Testis (tissue), 2 donors: ENCODE measurements at regions not wholly inside any gene's neighbourhood (a gene's known extent, or its start where the extent isn't known, plus 50 kb on each side); places are given as distances from the start of the nearest gene placed in this dataset.
A peak's percentile ranks its signal among the peaks of the same experiment; 100 is the strongest.

Experiments
- DNase-seq: peaks from one replicate; pipeline ENCODE4 v3.0.0-alpha.2; 2019
- H3K27ac ChIP-seq, 2 donors: fragments of 200-600 bp; sonication (generic); one replicate each; pipeline ENCODE4 v1.5.1; 2019
- H3K27me3 ChIP-seq: fragments of 200-600 bp; sonication (generic); one replicate; pipeline ENCODE4 v1.5.1; 2019
- H3K36me3 ChIP-seq: fragments of 200-600 bp; sonication (generic); one replicate; pipeline ENCODE4 v1.5.1; 2017; ENCODE audit warnings: low read depth; ENCODE audit errors: missing control alignments
- H3K4me1 ChIP-seq: fragments of 200-600 bp; sonication (generic); one replicate; pipeline ENCODE4 v1.5.1; 2019
- H3K4me3 ChIP-seq, 2 donors: fragments of 200-600 bp; sonication (generic); one replicate each; pipeline ENCODE4 v1.5.1; 2017 to 2019
- H3K9me3 ChIP-seq: fragments of 200-600 bp; sonication (generic); one replicate; pipeline ENCODE4 v1.5.1; 2017
- POLR2A ChIP-seq: fragments of 450-650 bp; IDR thresholded peaks from one replicate; pipeline ENCODE4 v1.6.1; 2017; ENCODE audit warnings: antibody characterized with exemption, mild to moderate bottlenecking, moderate library complexity
- WGBS, 2 donors: methylation state at CpG; one replicate each; pipeline ENCODE4 v1.1.5; 2018; 5-methylcytosine and 5-hydroxymethylcytosine counted together
- intact Hi-C: fragments of 100-400 bp; cut with DNase I; formaldehyde crosslinking; loops from one replicate; pipeline ENCODE4 v1.15.1; 2023; ENCODE audit warnings: low total_unique reads
- TF ChIP-seq, protein P1 (sequence below), 3 experiments: fragments of 450-650 bp in 2 of 3; fragments of 200-600 bp in 1 of 3; sonication (generic) in 1 of 3; IDR thresholded peaks; one replicate each; pipeline ENCODE4 v1.5.1; 2016 to 2019; ENCODE audit warnings: antibody characterized with exemption in 3 of 3, mild to moderate bottlenecking in 2 of 3, moderate library complexity in 1 of 3

DNA sequence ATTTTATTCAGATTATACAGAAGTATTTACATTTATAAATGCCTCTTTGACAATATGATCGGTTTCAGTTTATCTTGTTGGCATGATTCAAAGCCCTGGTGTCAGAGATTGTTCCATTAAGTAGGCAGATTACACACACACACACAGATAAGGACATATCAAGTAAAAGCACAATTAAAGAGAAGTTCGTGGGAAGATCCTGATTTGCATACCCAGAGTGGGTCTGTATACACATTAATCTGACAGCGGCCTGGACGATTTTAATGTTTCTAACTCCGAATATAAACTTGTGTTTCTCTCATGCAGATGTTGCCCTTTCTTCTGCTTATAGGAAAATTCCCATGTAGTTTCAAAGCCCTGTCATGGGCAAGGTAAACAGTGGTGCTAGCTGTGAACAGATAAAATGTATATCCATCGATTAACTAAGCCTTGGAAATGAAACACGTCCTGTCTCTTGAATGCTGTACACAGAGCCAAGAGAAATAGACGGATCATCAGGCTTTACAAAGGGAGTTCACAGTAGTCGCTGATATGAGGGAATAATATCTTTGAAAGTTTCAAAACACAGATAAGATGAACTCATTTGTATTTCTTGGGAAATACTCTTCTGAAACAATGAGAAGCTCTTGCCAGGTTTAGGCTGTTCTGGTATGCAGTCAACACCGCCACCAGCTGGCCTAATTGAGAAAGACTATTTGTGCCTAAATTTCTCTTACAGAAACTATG is 108.2 kb upstream of the GMDS start:
- no peaks in the 10 kb centered on the region for H3K4me1 ChIP-seq
- H3K4me3 ChIP-seq, result no peak overlapping the region
- intact Hi-C loops, result no loop called here
- no peaks in the 10 kb centered on the region for H3K27me3 ChIP-seq
- no peak overlapping the region for H3K27ac ChIP-seq
- 44 to 57% methylated on average over 10 of the region's 10 CpGs for WGBS, 2 donors
- H3K9me3 ChIP-seq, result no peaks in the 10 kb centered on the region
- H3K36me3 ChIP-seq, result no peaks in the 10 kb centered on the region
- DNase-seq, result peak; percentile 84
- TF ChIP-seq POLR2A, result no peak
- TF ChIP-seq, protein P1, sequence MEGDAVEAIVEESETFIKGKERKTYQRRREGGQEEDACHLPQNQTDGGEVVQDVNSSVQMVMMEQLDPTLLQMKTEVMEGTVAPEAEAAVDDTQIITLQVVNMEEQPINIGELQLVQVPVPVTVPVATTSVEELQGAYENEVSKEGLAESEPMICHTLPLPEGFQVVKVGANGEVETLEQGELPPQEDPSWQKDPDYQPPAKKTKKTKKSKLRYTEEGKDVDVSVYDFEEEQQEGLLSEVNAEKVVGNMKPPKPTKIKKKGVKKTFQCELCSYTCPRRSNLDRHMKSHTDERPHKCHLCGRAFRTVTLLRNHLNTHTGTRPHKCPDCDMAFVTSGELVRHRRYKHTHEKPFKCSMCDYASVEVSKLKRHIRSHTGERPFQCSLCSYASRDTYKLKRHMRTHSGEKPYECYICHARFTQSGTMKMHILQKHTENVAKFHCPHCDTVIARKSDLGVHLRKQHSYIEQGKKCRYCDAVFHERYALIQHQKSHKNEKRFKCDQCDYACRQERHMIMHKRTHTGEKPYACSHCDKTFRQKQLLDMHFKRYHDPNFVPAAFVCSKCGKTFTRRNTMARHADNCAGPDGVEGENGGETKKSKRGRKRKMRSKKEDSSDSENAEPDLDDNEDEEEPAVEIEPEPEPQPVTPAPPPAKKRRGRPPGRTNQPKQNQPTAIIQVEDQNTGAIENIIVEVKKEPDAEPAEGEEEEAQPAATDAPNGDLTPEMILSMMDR (IDR thresholded peaks at IDR 0.05), result peak; percentile 66 to 88 (median 85)

DNA sequence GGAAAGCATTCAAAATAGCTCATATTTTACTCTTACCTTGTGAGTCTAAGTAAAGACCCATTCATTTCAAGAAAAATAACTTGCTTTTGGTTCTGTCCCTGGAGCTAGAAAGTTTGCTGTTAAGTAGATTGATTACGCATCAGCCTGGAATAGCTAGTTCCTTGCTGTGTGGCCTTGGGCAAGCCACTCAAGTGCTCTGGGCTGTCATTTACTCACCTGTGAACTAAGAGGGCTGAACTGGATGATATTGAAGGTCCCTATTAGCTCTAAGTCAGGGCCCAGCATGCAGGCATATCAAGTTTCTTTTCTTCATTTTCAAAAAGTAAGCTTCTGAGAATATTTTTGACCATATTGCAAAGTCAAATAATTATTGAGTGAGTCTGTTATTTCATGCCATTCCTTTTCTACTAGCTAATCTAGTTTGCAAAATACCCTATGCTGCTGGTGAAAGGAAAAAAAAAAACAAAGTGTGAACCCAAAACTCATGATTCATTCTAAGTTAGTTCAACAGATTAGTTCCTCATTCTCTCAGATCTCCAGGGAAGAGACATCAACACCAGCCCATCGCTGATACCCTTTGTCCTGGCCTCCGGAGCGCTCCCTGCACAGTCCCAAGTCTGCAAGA is 106.5 kb upstream of the GMDS start:
- 90 to 95% methylated on average over 4 of the region's 4 CpGs for WGBS, 2 donors
- DNase-seq, result no peak
- Histone ChIP-seq H3K4me1 (no peaks in the 10 kb centered on the region), H3K36me3 (no peaks in the 10 kb centered on the region), H3K4me3 (no peak overlapping the region), H3K27me3 (no peaks in the 10 kb centered on the region), H3K9me3 (no peaks in the 10 kb centered on the region), H3K27ac (no peak overlapping the region)
- intact Hi-C loops, result no loop called here
- no peak for TF ChIP-seq POLR2A
- TF ChIP-seq, protein P1 (IDR thresholded peaks at IDR 0.05), result no peak

DNA sequence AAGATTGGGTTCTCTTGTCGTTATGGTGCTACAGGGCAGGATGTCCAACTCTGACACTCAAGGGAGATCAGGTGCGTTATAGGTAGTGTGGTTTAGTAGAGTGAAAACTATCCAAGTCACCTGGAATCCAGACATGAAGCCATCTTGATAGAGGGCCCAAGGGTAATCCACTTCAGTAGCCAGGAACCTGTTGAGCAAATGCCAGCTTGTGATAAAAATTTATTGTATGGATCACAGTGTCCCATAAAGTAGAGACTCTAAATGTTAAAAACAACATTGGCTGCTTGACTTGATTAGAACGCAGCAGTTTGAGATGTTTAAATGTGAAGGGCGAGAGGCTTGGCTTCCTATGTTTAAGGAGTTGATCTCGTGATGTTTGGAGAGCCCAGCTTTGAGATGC is 105.7 kb upstream of the GMDS start:
- H3K4me3 ChIP-seq, result no peak overlapping the region
- WGBS, 2 donors, result 96 to 98% methylated on average over 5 of the region's 5 CpGs
- intact Hi-C loops, result no loop called here
- H3K4me1 ChIP-seq, result no peaks in the 10 kb centered on the region
- H3K36me3 ChIP-seq, result no peaks in the 10 kb centered on the region
- H3K27ac ChIP-seq, result no peak overlapping the region
- no peaks in the 10 kb centered on the region for H3K9me3 ChIP-seq
- TF ChIP-seq, protein P1 (IDR thresholded peaks at IDR 0.05), result no peak
- TF ChIP-seq POLR2A, result no peak
- no peaks in the 10 kb centered on the region for H3K27me3 ChIP-seq
- DNase-seq, result no peak

DNA sequence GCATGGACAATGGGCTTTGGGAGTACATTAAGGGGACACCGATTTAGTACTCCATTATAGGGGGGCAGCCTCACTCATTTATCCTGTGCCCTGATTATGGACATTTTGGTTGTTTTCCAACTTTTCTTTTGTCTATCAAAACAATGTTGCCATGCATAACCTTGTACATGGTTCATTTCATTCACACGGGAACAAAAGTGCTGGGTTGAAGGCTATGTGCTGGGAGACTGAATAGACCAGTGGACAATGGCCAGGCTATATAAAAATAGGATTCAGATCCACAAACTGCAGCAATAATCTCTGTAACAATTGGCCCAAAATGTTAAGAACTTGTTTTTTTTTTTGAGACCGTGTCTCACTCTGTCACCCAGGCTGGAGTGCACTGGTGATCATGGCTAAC is 100.7 kb upstream of the GMDS start:
- H3K4me1 ChIP-seq, result no peaks in the 10 kb centered on the region
- TF ChIP-seq POLR2A, result no peak
- TF ChIP-seq, protein P1 (IDR thresholded peaks at IDR 0.05), result no peak
- H3K27me3 ChIP-seq, result no peaks in the 10 kb centered on the region
- no peak overlapping the region for H3K4me3 ChIP-seq
- intact Hi-C loops, result loop anchor here (5.0 kb wide), 1 partner anchor 749 kb away; no protein-coding TSS in a partner anchor
- H3K9me3 ChIP-seq, result no peaks in the 10 kb centered on the region
- WGBS, 2 donors, result 50 to 83% methylated on average over 3 of the region's 3 CpGs
- no peak for DNase-seq
- no peaks in the 10 kb centered on the region for H3K36me3 ChIP-seq
- H3K27ac ChIP-seq, result no peak overlapping the region
